HG02588 (cell line): ENCODE measurements at regions not wholly inside any gene's neighbourhood (a gene's known extent, or its start where the extent isn't known, plus 50 kb on each side); places are given as distances from the start of the nearest gene placed in this dataset.

Experiments used
- ATAC-seq: cut with Tn5 transposase; IDR thresholded peaks from one replicate; pipeline ENCODE4 v1.9.1; 2021; ENCODE audit warnings: mild to moderate bottlenecking, moderate library complexity; ENCODE audit not compliant: unreplicated experiment

DNA sequence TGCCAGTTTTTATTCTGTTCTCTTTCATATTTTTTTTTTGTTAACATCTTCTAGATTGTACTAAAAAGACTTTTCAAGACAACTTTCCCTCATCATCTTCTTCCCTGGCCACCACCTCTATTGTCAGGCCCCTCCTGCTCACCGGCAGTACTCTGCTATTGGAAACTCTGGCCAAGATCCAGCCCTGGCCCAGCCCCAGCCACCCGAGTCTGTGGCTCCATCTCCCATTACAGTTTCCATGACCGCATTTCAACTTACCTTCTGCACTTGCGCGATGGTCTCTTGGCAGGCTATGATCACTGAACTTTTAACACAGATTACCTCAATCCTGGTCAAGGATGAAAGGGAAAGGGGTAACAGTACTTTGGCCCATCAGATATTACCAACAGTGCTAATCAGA lies 137.7 kb upstream of the POM121L12 start:
- ATAC-seq: no peak

DNA sequence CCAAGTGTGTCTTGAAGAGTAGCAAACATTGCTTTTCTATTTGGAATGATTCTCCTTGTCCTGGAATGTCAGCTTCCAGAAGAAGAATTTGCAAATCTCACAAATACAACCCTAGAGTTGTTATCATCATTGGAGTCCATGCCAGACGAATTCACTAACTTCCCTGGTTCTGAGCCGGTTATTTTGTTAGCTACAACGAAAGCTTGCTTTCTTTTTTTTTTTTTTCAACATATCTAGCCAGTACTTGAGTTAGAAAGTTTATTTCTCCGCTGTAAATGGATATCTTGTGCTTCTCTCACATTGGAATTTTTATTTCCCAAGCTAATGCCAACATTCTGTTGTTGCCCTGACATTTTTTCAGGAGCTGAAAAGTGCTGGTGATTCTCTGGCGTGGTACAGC lies 138.1 kb upstream of the POM121L12 start:
- ATAC-seq: no peak

DNA sequence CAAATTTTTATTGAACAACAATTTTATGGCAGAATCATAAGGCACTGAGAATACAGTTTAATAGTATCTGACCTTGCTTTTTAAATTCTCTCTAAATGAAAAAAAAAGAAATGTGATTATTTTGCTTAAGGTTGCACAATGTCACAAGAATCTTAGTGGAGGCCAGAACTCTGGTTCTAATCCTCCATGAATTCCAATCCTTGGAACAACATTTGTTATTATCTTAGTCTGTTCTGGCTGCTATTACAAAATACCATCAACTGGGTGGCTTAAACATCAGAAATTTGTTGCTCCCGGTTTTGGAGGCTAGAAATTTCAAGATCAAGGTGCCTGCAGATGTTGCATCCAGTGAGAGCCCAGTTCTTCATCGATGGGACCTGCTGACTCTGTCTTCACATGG lies 158.2 kb upstream of the POM121L12 start:
- no peak for ATAC-seq

DNA sequence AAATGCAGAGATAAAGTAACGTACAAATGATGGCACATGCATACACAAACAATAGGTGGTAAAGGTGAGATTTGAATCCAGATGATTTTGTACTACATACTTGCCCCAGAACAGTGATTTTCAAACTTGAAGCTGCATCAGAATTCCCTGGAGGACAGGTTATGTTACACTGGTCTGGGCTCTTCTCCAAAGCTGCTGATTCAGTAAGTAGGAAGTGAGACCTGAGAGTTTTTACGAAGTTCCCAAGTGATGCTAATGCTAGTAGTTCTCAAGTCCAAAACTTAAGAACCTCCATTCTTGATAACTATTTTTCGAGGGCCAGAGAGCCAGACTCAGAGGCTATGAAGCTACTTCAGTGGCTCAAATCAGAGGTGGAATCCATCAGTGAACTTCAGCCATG lies 159.0 kb upstream of the POM121L12 start:
- ATAC-seq: no peak

DNA sequence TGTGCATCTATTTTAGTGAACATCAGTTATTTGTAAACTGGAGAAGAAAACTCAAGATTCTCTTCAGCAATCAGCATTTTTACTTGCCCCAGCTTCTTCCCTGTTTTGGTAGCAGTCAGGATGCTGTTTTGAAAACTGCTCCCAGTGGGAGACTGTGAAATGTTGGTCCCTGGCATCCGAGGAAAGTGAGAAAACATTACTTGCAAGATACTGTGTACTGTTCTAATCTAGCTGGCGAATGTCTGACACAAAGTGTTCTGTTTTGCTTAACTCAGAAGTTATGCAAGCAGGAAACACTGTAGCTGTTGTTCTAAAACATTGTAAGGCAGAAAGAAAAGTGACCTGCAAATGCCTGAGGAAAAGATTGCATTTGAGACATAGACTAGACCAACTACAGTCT lies 171.8 kb upstream of the POM121L12 start:
- no peak for ATAC-seq

DNA sequence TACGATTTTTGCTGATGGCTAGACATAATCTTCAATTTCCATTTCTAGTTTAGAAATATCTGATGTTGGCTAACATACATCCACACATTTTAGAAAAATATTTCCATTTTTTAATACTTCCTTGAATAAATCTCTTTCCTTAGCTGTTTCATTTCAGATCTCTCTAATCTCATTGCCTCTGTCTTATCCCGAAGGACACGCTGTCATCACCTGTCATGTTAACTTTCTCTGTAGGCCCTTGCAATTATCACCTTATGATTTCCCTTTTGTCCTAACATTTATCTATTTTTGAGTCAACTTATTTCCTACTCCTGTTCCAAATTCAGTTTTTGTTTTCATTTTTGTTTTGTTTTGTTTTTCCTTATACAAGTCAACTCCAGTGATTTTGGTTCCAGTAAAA lies 173.1 kb upstream of the POM121L12 start:
- ATAC-seq: no peak

DNA sequence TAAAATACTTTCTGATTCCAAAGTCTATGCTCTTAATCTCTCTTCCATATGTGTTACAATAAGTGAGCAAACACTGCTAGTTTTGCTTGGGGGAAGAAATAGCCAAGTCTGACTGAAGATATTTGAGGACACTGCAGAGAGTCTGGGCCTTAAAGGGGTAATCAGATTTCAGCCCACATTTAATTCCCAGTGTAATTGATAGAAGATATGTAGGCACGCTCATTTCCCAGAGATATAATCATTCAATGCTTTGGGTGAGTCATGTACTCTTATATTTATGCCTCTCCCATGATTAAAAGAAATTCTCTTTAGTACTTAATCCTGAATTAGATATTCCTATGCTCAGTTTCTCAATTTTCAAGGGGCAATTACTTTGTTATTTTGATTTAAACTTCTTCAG lies 178.1 kb upstream of the POM121L12 start:
- no peak for ATAC-seq

DNA sequence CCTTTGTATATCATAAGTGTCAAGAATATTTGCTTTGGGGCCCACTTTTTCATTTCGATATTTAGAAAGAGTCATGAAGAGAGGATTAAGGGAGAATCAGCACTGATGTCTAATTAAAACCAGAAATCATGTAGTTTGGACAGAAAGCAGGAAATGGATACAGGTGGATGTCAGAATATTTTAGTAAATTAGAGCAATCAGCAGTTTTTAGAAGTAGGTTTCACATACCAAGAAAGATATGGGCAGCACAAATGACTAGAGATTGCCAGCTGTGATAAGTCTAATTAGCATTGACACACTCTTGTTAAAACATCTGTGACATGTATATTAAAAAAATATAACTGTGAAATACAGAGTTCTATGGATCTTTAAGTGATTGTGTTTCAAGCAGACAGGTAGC lies 180.8 kb upstream of the POM121L12 start:
- ATAC-seq: no peak

DNA sequence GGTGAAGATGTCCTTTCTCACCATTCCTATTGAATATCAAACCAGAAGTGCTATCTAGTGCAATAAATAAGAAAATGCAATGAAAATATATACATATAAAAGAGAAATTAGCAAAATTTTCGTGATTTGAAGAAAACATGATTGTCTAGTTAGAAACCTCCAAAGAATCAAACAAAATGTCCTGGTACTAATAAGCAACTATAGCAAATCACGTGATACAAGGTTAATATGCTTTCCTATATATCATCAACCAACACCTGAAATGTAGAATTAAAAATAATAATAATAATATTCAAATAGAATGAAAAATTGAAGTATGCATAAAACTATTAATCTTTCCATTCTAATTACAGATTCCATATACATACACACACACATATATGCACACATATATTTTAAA lies 183.9 kb upstream of the POM121L12 start:
- ATAC-seq: no peak

DNA sequence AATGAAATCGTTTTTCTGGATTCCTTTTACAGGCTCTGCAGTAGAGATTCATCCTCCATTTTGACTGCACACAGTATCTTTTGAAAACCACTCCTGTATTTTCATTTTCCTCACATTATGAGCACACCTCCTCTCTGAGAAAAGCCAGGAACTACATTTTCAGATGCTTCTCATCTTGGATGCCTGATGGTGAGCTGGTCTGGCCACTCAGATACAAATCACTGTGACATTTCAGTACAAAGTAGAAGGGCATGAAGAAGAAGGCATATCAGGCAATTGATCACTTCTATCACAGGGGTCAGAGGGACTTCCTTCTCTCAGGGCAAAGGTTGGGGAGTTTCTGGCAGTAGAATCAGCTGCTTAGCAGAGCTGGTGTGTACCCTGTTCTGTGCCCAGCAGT lies 192.0 kb upstream of the POM121L12 start:
- no peak for ATAC-seq

DNA sequence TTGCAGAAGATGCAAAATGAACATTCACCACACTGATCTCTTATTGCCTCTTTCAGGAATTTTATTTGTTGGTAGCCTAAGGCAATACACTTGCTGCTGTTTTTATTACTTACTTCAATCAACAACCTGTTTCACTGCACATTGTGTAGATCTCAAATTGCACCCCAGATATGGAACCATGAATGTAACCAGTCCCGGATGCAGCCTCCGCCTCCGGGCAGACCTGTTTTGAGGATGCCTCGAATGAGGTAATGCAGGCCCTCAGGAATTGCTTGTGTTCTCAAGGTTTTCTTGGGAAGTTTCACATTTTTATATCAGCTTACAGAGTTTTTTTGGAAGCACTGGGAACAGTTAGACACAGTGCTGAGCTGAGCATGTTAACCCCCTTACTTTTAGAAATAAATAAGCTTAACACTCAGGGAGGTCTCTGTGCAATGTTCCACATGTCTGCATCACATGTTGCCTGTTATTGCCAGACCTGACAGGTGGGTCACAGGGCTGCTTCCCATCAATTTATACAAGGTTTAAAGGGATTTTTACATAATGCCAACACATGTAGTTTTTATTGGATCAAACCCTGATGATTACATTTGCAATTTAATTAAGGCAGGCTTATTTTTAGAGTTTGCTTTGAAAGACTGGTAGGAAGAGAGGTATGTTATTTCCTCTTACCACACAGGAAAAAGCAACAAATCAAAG lies 193.1 kb upstream of the POM121L12 start:
- ATAC-seq: no peak

DNA sequence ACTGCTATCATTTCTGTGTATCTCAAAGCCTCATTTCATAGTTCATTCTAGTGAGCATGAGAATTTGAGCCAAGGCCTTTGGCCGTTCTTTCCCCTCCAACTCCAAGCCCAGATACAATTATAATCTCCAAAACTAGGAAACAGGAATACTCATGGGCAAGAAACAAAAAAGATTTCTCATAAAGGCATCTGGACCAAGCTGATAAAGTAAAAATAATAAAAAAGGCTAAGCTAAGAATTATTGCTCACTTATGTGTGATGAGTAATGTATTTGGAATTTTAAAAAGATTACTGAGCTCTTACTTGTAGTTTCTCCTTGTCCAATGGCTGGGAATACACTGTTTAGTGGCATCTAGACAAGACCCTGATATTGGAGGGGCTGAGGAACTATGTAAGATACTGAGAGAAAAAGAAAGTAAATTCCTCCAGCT lies 196.4 kb upstream of the POM121L12 start:
- ATAC-seq: no peak

DNA sequence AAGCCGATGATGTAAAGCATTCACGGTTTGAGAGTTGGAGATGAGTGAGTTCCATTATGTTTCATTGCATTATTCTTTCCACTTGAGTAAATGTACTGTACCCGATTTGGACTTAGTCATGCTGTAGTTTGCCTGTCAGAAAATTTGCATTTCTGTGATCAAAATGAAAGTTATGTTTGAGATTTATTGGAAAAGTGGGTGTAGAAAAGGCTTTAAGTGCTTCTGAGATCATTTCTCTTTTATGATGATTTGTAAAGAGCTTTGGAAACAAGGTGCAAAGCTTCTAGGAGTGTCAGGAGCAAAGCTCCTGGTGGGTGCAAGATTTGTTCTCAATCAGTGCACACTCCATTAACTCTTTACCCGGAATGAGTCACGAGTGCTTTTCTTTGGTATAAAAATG lies 204.1 kb upstream of the POM121L12 start:
- ATAC-seq: no peak

DNA sequence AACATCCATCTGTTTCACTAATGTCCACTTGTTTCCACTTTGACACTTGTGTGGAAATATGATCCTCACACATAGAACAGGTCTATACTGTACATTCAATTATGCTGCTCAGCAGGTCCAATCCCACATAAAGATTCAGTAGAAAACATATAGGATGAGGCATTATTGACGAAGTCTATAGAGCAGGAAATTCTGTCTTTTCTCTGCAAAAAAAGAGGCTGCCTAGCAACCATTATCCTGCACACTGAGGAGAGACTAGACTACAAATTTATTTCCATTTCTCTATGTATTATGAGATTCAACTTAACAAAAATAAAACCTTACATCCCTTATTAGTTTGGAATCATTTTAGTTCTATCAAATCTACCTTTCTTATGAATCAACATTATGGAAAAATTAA lies 204.6 kb upstream of the POM121L12 start:
- ATAC-seq: no peak

DNA sequence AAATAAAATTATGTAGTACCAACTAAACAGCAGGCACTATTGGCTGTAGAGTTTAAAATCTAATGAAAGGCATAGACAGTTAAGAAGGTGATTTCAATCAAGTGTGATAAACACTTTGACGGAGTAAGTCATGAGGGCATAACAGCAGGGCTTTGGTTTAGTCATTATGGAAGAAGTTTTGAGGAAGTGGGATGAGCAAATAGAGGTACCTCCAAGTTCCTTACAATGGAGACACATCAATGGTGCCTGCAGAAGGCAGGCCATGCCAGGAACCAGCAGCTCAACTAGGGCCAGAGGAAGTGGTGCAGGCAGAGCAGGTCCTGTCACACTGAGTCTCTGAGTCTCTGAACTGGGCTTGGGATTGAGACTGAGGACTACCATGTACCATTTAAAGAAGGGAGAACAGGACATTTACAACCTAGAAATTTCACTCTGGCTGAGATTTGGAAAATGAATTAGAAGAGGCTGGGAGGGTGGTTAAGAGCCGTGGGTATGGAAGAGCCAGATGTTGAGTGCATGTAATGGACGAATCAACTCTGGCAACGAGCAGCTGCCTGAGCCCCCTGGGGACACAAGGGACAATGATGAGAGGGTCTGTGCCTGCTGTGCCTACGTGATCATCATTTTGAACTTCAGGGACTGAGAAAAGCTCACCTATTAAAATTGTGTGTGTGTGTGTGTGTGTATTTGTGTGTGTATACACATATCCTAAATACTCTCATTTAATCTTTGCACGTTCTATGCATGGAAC lies 208.7 kb upstream of the POM121L12 start:
- ATAC-seq: no peak

DNA sequence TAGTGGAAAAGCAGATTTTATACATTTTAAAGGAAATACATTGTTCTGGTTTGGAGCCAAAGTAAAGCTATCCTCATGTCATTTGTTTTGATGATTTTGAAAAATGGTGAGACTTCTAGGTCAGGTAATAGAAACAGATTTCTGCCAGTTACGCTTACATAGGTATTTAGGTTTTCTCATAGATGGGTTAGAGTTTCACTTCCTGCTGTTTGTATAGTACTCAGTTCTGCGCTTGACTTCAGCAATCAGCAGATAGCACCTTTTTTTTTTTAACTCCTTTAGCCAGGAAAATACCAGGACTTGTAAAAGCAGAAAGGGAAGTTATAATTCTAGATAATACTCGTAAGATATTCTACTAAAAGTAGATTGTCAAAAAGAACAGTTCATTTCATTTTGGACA lies 209.8 kb upstream of the POM121L12 start:
- no peak for ATAC-seq

DNA sequence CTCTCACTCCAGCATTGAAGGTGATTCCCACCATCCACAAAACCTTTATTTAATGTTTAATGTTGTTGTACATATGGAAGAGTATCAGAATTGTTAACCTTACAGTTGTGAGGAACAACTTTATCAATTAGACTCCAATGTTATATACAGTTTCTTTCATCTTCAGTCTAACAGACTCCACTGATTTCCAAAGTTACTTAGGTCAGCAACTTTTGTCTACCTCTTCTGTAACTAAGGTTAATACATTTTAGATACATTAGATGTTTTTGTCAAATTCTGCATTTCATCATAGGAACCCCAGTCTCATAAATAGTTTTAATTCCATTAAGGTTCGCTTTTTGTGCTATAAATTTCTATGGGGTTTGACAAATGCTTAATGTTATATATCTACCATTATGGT lies 223.9 kb upstream of the POM121L12 start:
- no peak for ATAC-seq

DNA sequence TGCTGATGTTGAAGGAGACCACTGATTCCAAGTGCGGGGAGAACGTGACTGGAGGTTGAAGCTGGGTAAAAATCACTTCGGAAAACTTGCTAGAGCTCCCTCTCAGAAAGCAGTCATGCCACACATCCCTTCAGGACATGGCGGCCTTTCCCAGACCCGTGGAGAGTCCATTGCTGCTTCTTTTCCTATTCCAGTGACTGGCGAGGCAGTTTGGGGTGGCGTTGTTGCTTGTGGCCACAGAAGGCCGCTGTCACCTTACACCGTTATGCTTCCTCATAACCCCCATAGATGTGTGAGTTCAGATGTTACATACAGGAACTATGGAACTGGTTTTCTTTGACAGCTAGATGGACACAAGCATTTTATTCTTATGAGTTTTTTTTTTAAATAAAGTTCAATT lies 235.6 kb upstream of the POM121L12 start:
- ATAC-seq: no peak

DNA sequence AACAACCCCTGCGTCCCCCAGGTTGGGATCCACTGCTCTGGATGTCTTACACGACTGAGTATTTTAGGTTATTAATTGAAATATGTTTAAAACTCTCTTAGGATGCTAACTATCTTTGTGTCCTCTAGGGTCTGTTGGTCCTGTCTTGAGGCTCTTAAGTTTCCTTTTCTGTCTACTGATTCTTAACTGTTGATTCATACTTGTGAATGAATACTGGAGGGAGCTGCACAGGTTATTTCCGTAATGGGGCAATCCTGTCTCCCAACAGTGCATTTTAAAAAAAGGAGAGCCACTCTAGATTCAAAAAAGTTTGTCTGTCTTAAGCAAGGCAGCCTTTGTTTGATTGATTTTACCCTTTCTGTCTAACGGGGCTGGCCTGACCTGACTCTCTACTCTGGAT lies 237.6 kb upstream of the POM121L12 start:
- no peak for ATAC-seq

DNA sequence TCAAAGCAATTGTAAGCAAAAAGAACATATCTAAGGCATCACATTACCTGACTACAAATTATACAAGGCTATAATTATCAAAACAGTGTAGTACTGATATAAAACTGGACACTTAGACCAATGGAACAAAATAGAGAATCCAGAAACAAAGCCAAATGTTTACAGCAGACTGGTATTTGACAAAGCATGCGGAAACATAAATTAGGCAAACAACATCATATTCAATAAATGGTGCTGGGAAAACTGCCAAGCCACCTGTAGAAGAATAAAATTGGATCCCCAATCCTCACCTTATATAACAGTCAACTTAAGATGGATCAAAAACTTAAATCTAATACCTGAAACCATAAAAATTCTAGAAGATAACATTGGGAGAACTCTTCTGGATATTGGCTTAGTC lies 240.8 kb upstream of the POM121L12 start:
- ATAC-seq: no peak

DNA sequence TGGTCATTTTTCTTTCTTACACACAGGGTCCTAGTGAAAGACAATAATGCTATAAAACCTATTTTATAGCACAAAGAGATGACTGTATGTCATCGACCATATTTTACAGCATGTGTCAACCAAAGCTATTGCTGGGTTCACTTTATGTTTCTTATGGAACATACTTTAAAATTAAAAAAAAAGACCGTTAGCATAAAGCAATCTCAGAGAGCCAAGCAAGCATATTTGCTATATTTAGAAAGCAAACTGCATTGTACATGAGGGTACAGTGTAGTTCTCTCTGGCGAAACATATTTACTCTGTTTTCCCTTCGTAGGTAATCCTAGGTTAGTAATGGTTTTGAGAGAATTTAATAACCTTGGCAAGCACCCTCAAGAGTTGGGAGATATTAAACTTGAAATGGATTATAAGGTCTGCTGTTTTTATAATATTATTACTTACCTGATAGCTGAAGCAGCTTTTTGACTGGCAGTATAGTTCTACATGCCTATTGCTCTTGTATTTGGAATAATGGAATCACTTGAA lies 244.2 kb upstream of the POM121L12 start:
- no peak for ATAC-seq

DNA sequence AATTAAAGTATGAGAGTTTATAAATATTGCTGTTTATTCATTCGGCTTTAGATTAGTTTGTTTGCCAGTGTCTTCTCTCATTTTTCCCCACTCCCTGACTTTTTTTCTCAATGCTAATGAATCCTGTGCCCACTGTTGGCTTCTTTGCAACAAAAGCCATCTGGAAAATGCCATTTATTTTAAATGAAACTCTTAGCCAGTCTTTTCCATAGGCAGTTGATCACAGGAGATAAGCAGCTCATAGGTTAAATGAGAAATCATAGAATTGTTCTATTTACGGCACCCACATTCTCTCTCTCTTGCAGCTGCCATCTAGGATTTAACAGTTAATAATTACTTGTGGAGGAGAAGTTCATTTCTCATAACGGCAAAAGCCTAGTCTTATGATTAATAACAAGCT lies 249.3 kb upstream of the POM121L12 start:
- ATAC-seq: no peak
